Testis (tissue), 2 donors: ENCODE measurements at regions not wholly inside any gene's neighbourhood (a gene's known extent, or its start where the extent isn't known, plus 50 kb on each side); places are given as distances from the start of the nearest gene placed in this dataset.

Source experiments
- CTCF ChIP-seq, 3 experiments: fragments of 450-650 bp in 2 of 3; fragments of 200-600 bp in 1 of 3; sonication (generic) in 1 of 3; IDR thresholded peaks; one replicate each; pipeline ENCODE4 v1.5.1; 2016 to 2019; ENCODE audit warnings: antibody characterized with exemption in 3 of 3, mild to moderate bottlenecking in 2 of 3, moderate library complexity in 1 of 3
- POLR2A ChIP-seq: fragments of 450-650 bp; IDR thresholded peaks from one replicate; pipeline ENCODE4 v1.6.1; 2017; ENCODE audit warnings: antibody characterized with exemption, mild to moderate bottlenecking, moderate library complexity

- no peak for TF ChIP-seq CTCF (IDR thresholded peaks at IDR 0.05)
- no peak for TF ChIP-seq POLR2A
Measured at GRCh38 chr3:104554425-104554824, 812.3 kb upstream of the ALCAM start.
